HepG2 (cell line): ENCODE measurements at regions not wholly inside any gene's neighbourhood (a gene's known extent, or its start where the extent isn't known, plus 50 kb on each side); places are given as distances from the start of the nearest gene placed in this dataset.

Source experiments
- CTCF ChIP-seq: sonication (generic); formaldehyde crosslinking; IDR thresholded peaks from 2 replicates; pipeline ENCODE4 v1.5.0; 2020; ENCODE audit warnings: mild to moderate bottlenecking, missing genetic modification reagents, moderate library complexity
- ESRRA ChIP-seq: sonication (generic); formaldehyde crosslinking; IDR thresholded peaks from 2 replicates; pipeline ENCODE4 v1.5.1; 2020; ENCODE audit warnings: mild to moderate bottlenecking, low read depth, missing genetic modification reagents
- FOSL2 ChIP-seq: sonication (generic); formaldehyde crosslinking; IDR thresholded peaks from 2 replicates; pipeline ENCODE4 v1.4.0; 2020; ENCODE audit warnings: missing genetic modification reagents
- HNRNPK ChIP-seq: fragments of 200-400 bp; formaldehyde crosslinking; IDR thresholded peaks from 2 replicates; pipeline ENCODE4 v1.6.1; 2018; ENCODE audit warnings: low read length, low read depth, moderate library complexity, mild to moderate bottlenecking; ENCODE audit not compliant: poor library complexity, severe bottlenecking
- MTA3 ChIP-seq: sonication (generic); formaldehyde crosslinking; IDR thresholded peaks from 2 replicates; pipeline ENCODE4 v1.4.0; 2020; ENCODE audit warnings: missing genetic modification reagents
- PLRG1 ChIP-seq: fragments of 450-650 bp; conservative IDR thresholded peaks from 2 replicates; pipeline ENCODE4 v1.6.1; 2016
- RAD51 ChIP-seq: fragments of 450-650 bp; IDR thresholded peaks from 2 replicates; pipeline ENCODE4 v1.6.1; 2016; ENCODE audit warnings: borderline replicate concordance
- RBM22 ChIP-seq: fragments of 200-400 bp; formaldehyde crosslinking; optimal IDR thresholded peaks from 2 replicates; pipeline ENCODE3; 2017; ENCODE audit warnings: mild to moderate bottlenecking, low read length, moderate library complexity
- REST ChIP-seq, 2 experiments: IDR thresholded peaks; 2 replicates each; pipeline ENCODE4 v1.6.1; 2011 to 2012; ENCODE audit warnings: low read length in 2 of 2, borderline replicate concordance in 1 of 2, low read depth in 1 of 2, mild to moderate bottlenecking in 1 of 2, moderate library complexity in 1 of 2
- ZNF10 ChIP-seq: sonication (generic); formaldehyde crosslinking; IDR thresholded peaks from 2 replicates; pipeline ENCODE4 v1.4.0; 2020; ENCODE audit warnings: mild to moderate bottlenecking, low read depth, missing genetic modification reagents, borderline replicate concordance
- ZNF350 ChIP-seq: sonication (generic); formaldehyde crosslinking; IDR thresholded peaks from 2 replicates; pipeline ENCODE4 v1.4.0; 2020; ENCODE audit warnings: mild to moderate bottlenecking, low read depth, missing genetic modification reagents, borderline replicate concordance
- ZNF513 ChIP-seq: sonication (generic); formaldehyde crosslinking; conservative IDR thresholded peaks from 2 replicates; pipeline ENCODE4 v1.5.0; 2020; ENCODE audit warnings: missing genetic modification reagents

- TF ChIP-seq PLRG1 (no peak), ESRRA (CRISPR knock-in tag) (no peak), RAD51 (no peak), ZNF513 (CRISPR knock-in tag) (no peak), ZNF10 (CRISPR knock-in tag) (no peak), FOSL2 (no peak), RBM22 (no peak), MTA3 (no peak), HNRNPK (no peak), CTCF (no peak), ZNF350 (CRISPR knock-in tag) (no peak), REST (IDR thresholded peaks at IDR 0.05; ENCODE audit: borderline replicate concordance in 1 of 2, low read depth in 1 of 2, low read length in 2 of 2) (no peak)
Observed at GRCh38 chr17:16880121-16880842, 91.6 kb downstream of the TNFRSF13B start.
